Activated T-cell treated with anti-CD3 and anti-CD28 coated beads for 48 hours (primary cell): ENCODE measurements at regions not wholly inside any gene's neighbourhood (a gene's known extent, or its start where the extent isn't known, plus 50 kb on each side); places are given as distances from the start of the nearest gene placed in this dataset.

ENCODE experiments used
- DNase-seq: peaks from one replicate; pipeline ENCODE4 v3.0.0-alpha.2; 2020; ENCODE audit warnings: low read depth

DNA sequence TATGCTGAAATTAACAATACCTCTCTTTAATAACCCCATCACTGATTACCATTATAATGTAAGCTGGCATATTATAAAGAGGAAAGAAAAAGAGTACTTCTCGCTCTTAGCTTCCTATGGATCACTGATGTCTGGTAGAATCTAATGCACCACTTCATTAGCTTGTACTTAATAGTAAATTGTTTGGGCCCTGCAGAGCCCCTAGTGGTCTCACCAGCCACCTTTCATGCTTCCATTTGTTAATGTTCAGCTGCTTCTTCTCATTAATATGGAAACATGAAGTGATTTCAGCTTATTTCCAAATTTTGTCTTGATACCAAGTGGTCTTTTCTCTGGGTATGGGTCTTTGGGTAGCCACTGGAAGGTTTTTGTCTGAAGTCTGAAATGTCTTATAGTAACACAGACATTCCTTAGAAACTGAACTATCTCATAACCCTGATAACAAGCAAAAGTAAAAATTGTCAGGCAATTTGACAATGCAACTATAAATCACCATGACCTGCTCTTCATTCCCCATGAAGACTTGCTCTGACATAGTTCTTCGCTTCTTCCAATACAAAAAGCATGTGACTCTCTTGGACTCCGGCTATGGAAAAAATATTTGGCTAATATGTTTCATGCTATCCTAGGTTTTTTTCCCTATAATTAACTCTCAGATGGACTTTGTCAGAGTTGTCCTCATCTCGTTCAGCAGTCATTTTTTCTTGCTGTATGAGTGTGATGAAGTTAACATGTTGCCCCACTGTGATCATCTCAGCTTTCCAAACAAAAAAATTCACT, 395.8 kb upstream of the MARCKS start:
- DNase-seq: no peak

DNA sequence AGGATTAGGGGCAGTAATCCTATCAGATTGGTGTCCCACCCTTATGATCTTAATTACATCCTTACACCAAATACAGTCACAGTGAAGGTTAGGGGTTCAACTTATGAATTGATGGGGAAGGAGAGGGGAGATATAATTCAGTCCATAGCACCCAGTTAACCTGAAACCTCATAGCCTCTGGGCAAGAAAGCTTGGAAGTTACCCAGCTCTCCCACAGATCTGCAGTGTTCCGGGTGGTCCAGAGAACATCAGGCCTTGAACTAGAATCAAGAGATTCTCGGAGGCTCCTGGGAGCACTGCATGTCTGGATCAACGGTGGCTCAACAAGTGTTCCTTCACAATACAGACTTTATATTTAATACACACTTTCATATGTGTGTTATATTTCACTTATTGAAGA, 392.6 kb upstream of the MARCKS start:
- no peak for DNase-seq

DNA sequence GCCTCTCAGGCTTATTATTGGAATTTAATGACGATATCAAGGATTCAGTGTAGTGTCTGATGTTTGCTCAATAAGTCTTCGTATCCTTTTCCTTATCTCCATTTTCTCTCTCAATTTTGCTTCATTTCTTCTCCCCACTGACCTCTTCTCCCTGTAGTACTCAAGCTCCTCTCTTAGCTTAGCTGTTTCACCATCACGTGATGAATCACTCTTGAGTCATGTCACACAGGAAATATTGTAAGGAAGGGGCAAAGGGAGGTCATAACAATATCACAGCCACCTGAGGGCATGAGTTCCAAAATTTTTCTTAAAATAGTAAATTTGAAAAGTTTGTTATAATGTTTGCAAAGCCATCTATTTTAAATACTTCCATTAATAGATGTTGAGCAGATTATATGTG, 392.2 kb upstream of the MARCKS start:
- no peak for DNase-seq

DNA sequence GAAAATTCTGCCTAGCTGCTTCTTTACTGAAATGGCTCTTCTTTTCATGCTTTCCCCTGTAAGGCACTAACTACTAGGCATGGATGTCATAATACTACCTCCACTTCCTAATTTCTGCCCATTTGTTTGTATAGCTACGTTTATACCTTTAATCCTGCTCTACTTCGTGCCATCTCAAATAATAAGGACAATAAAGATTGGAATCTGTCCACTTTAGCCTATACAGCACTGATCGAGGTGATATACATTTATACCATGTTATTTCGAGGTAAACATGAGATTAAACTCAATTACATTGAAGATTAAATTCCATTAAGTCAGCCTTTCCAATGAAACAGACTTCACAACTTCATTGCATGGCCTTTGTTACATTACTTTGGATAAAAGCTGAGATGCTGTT, 390.6 kb upstream of the MARCKS start:
- no peak for DNase-seq

DNA sequence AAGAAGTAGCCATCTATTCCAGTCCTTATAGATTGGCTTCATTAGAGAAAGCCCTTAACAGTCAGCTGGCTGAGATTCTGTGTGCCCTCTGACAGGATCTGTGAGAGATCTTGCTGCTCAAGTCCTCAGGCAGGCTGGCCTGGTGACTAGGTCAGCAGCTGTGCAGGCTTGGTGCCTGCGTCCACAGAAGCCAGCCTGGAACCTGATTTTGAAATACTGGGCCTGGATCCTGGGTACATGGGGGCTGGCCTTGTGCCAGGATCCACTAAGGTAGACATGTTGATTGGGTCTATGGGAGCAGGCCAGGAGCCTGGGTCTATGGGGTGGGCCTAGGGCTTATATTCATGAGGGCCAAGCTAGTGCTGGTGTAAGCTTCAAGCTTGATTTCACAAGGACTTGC, 381.8 kb upstream of the MARCKS start:
- no peak for DNase-seq

DNA sequence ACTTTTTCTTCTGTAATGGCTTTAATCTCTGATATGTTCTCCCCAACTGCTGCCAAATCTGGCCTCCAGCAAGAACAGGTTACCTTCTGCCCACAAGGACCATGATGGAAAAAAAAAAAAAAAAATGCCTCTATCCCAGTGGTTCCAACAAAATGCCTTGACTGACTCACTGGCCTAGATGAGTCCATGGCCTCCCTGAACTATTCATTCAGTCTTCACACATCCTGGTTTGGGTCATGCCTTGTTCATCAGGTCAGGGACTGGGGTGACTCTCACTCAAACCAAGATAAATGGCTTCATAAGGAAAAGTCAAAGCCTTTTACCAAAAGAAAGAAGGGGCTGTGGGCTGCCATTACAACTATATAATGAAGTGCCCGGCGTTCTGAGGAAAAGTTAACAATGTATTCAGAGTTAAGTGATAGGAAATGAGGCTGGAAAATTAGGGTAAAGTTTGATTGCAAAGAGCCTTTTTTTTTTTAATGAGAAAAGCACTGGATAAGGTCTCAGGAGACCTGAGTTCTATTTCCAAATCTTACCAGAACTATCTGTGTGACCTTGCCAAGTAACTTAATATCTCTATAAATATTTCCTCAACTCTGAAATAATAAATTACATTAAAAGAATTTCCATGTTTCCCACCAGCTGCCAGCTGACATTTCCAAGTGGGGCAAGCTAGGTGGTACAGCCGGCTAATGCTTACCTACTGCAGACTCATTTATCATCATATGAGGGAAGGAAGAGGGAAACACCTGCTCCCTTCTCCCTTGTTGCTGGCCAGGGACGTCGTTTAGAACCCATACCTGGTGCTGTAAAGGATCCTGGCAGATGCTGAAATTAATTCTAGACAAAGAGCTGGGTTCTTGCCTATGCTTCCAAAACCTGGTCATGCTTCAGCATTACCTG, 380.0 kb upstream of the MARCKS start:
- DNase-seq: no peak

DNA sequence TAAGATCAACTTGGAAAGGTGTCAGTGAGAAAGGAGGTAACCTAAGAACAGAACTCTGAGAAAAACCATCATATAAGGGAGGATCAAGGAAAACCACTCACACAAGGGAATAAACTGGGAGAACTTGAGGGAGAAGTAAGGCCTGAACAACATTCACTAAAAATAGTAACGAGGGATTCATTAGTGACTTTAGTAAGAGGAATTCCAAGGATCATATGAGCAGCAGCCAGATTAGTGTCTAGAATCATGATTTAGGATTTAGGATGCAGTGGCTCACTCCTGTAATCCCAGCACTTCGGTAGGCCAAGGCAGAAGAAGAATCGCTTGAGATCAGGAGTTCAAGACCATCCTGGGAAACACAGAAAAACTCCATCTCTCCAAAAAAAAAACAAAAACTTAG, 376.5 kb upstream of the MARCKS start:
- no peak for DNase-seq

DNA sequence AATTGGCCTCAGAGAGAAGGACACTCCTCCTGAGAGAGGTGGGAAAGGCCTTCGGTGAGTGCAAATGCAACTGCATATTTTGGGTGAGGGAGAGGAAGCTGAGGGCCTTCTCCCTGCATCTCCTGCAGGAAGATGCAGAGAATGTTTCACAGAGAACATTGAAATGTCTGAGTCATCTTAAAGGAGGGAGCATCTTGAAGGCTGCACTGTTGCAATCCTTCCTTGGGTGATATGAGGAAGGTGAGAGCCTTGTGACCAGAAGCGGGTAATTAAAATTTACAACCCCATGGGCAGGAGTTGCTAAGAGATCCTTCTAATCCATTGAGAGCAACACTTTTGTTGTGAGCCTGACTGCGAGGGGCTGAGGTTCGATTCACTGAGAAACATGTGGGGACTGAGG, 375.7 kb upstream of the MARCKS start:
- DNase-seq: no peak

DNA sequence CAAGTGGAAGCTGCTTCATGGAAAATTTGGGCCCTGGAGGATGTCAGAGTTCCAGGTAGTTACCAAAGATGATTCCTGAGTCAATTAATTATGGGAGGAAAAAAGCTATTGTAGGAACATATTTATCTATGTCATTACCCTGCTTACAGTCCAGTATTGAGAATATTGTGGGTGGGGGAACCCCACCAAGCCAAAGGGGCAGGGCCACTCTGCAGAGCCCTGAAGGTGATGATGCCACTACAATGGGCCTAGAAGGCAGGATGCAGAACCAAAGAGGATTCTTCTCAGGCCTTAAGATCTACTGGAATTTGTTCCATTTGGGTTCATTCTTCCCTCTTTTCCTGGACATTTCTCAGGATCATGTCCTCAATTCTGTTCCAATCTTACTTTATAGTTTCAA, 375.2 kb upstream of the MARCKS start:
- no peak for DNase-seq

DNA sequence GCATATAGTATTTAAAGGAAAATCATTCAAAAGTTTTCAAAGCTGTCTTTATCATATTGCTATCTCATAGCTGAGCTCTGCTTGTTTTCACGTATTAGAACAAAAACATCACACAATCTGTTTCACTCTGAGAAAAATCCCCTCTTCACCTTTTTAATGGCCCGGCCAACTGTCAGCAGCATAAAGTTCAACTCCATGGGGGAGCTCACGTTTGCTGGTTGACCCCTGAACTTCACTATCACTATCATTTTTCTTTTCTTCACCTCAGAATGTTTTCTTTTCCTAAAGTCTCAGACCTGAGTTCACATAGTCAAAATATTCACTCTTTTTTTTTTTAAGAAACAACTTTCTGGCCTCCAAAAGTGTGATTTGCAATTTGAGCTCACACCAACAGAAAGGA, 374.4 kb upstream of the MARCKS start:
- DNase-seq: no peak

DNA sequence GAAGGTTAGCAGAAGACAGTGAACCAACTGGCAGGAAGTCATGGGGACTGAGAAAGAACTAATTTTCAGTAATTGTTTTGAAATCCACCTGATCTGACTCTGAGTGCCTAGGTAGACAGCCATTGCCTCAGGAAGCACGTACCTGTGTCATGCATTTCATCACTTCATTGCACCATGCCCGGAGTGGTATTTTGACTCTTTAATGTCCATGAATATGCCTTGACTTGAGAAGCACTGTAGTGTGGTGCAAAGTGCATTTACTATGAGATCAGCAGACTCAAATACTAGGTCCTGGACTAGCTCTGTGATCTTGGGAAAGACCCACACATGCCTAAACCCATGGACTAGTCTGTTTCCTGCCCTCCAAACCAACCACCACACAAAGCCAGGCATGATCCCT, 370.9 kb upstream of the MARCKS start:
- no peak for DNase-seq

DNA sequence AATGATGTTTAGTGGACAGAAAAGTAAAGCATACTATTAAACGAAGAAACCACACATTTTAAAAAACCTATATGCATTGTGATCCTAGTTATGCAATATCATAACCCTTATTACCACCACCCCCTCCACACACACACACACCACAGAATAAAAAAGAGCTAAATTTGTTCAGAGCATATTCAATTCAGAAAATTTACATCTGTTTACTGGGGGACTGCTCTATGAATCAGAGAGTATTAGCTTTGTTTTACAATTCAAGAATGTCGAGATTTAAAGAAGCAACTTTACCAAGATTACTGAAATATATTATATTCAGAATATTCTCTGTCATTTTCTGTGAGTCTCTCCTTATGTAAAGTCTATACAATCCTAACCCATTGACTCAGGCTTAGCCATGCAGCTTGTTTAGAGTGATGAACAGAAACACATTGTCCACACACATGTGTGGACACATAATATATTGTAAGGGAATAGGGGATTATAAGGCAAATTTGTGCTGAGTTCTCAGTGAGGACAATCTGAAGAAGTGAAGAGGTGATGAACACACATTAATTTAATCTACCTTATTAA, 369.6 kb upstream of the MARCKS start:
- no peak for DNase-seq

DNA sequence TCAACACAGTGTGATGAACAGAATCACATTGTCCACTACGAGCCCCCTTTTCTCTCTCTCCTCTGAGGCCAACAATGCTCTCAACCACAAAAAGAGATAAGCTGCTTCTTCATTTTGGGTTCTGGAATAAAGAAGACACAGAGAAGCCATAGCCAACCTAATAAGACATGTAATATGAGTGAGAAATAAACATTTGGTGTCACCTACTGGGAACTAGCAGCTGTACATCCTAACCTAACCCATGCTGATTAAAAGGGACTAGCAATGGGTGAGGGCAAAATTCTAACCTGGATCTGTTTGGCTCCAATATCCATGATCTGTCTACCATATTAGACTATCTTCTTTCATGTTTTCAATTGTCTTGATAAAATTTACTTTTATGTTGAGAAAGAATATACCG, 369.1 kb upstream of the MARCKS start:
- DNase-seq: no peak

DNA sequence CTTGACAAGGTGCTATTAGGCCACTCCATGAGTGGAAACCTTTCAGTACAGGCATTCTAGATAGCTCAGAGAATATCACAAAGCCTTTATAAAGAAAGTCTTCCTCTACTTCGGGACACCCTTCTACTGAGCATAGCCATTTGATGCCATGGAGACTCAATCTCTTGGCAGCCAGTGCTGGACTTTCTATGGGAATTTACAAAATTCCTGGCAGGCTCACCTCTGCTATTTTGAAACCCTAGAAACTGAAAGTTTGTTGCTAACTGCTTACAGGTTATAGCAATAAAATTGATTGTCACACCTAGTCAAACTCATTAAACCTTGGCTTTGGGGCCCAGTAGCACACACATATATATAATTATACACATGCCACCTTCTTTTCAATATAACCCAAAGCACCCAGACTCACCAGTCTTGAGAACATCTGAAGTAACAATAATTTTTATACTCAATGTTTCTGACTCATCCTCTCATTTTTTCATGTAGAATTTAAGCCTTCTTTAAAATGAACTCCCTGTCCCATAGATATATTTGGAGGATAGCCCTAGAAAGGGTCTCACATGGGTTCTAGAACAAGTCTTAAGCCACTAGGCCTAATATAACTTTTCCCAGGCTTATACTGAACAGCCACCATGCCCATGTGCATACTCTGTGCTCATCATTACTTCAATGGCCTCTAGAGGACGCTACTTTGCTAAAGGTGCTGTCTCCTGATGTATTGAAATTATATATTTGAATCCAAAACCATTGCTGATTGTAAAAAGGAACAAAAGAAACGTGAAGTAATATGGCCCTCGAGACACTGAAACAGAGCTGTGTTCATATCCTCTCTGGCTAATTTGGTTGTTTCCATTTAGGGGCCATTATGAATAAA, 368.1 kb upstream of the MARCKS start:
- DNase-seq: no peak

DNA sequence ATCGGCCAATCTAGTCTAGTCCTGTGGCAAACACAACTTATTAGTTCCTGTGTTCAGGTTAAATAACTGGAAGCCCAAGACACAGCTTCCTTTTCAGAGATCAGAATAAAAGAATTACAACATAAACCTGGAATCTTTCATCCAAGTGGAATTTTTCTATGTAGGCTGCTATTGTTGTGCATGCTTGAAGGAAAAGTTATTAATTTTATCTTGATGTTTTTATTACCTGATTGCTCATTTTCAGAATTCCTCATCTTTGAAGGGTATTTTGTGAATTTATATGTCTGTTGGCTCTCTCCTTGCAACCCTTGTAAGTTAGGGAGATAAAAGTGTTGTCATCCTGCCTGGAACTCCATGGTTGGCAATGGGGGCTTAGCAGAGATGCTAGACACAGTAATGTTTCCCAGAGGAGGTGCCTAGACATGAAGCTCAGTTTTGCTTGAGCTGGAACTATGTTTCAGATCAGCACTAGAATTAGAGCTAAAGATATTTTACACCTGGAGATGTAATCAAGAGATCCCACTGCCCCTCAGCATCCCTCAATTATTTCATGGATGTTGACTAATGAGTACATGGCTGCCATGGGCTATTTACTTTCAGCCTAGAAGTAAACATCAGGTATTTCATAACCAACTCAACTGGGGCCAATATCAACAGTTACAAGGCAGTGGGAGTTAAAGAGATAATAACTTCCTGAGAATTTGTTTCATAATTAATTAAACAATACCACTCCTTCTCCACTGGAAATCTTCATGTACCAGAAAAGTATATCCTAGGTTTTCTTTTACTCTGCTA, 367.0 kb upstream of the MARCKS start:
- DNase-seq: no peak

DNA sequence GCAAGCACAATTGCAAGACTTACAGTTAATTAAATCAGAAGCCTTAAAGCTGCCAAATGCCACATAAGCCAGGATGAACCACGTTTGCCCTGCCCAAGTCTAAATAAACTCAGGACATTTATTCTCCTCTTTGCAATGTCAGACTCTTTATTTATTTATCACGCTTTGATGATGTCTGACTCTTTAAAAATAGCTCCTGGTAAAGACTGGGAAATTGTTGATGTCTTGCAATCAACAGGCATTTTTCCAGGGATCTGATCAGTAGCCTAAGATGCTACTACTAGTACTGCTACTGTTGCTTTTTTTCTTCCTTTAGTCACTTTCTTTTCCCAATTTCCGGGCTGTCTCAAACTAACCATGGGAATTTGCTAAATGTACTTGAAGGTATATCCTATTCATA, 365.8 kb upstream of the MARCKS start:
- no peak for DNase-seq

DNA sequence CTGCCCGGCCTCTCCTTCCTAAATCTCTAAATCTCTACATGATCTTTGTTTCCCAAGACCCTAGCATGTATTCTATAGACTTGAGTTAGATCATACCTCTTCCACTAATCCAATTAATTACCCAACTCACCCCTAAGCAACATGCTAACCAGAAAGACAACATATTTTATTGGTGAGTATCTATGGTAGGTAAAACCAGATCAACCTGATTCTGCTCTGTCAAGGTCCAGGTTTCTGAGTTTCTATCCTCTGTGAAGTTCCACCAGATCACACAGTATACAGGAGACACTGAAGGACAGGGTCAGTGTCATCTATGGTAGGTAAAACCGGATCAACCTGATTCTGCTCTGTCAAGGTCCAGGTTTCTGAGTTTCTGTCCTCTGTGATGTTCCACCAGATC, 363.2 kb upstream of the MARCKS start:
- DNase-seq: no peak

DNA sequence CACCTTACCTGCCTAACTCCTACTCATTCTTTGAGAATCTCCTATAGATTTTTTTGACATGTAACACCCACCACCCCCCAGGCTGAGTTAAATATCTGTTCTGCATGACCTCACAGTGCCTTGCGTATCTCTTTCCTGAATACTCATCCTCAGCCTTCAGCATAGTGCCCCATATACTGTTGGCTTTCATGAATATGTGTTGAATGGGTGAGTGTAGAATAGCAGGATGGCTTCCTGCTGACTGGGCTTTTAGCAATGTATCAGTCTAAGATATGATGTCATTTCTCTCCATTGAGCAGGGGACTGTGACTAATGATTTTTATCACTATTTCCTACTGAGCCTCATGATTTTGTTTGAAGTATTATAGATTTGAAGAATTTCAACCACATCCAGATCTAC, 361.6 kb upstream of the MARCKS start:
- DNase-seq: no peak

DNA sequence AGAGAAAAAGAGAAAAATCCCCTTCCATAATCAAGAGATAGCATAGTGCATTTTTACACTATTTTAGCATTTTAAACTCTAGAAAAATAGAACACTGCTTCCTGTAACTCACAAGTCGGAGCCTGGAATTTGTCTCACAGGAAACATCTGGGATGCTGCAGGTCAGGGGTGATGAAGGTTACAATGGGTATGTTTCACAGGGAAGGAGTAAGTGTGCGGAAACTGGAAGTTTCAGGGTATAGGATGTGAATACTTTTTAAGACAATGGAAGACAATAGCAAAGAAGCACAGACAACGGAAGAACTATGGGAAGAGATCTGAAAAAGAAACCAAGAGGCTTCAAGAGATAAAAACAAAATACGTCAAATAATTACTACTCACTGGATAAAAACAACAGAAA, 361.0 kb upstream of the MARCKS start:
- no peak for DNase-seq

DNA sequence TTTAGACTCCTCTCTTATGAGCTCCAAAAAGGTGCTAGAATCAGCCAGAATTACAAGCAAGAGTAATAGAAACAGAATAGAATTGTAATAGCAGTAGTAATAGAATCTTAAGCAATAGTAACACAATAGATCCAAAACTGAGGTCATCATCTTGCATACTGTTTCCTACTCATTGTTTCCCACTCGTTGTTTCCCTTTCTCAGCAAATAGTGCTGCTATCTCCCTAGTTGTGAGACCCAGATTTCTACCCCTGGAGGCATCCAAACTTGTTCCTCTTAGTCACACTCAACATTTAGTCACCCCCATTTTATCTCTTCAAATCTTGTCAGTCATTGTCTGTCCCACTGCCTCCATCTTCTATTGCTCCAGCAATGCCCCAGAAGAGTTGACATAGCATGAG, 356.9 kb upstream of the MARCKS start:
- DNase-seq: no peak

DNA sequence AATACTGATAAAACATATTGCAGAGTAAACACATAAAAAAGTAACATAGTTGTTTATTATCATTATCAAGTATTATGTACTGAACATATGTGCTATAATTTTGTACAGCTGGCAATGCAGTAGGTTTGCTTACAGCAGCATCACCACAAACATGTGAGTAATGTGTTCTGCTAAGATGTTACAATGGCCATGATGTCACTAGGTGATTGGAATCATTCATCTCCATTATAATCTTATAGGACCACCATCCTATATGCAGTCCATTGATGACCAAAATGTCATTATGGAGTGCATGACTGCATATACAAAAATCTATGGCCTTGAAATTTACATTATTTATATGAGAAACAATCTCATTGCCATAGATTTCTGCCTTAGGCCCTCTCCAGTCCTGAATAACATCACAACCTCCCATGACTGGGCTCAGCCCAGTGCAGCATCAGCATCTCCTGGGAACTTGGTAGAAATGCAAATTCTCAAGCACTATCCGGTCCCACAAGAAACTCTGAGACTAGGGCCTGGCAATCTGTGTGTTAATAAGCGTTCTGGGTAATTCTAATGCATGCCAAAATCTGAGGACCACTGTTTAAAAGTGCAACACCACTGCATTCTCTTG, 352.0 kb upstream of the MARCKS start:
- DNase-seq: no peak
